ENCODE measurements at regions not wholly inside any gene's neighbourhood (a gene's known extent, or its start where the extent isn't known, plus 50 kb on each side); places are given as distances from the start of the nearest gene placed in this dataset.

GRCh38 chr12:93060666-93061472 is 131.8 kb upstream of the EEA1 start:
- peak; percentile 77 for DNase-seq (ENCODE audit: extremely low spot score)
- Histone ChIP-seq H3K4me1 (ENCODE audit: insufficient read depth) (no peaks in the 10 kb centered on the region), H3K27ac (ENCODE audit: low read depth) (no peak overlapping the region), H3K36me3 (ENCODE audit: insufficient read depth) (no peaks in the 10 kb centered on the region), H3K4me3 (ENCODE audit: low read depth, low read length) (no peak overlapping the region)
- WGBS, result 26% methylated on average over 8 of the region's 8 CpGs

- WGBS, result 26% methylated on average over 9 of the region's 9 CpGs
- no peak overlapping the region for H3K27ac ChIP-seq (ENCODE audit: low read depth)
- no peak overlapping the region for H3K4me3 ChIP-seq (ENCODE audit: low read depth, low read length)
- no peaks in the 10 kb centered on the region for H3K36me3 ChIP-seq (ENCODE audit: insufficient read depth)
- peak; percentile 7 for DNase-seq (ENCODE audit: extremely low spot score)
- H3K4me1 ChIP-seq (ENCODE audit: insufficient read depth), result no peaks in the 10 kb centered on the region
Observed at GRCh38 chr12:93061473-93062419, 132.7 kb upstream of the EEA1 start.

GRCh38 chr12:93065896-93066295 is 136.8 kb upstream of the EEA1 start:
- Histone ChIP-seq H3K4me3 (ENCODE audit: low read depth, low read length) (no peak overlapping the region), H3K4me1 (ENCODE audit: insufficient read depth) (no peaks in the 10 kb centered on the region), H3K27ac (ENCODE audit: low read depth) (no peak overlapping the region), H3K36me3 (ENCODE audit: insufficient read depth) (no peaks in the 10 kb centered on the region)
- DNase-seq (ENCODE audit: extremely low spot score), result no peak
- 88% methylated on average over 3 of the region's 3 CpGs for WGBS

GRCh38 chr12:93072340-93072739 is 143.2 kb upstream of the EEA1 start:
- 63% methylated on average over 4 of the region's 4 CpGs for WGBS
- H3K36me3 ChIP-seq (ENCODE audit: insufficient read depth), result no peaks in the 10 kb centered on the region
- no peak overlapping the region for H3K27ac ChIP-seq (ENCODE audit: low read depth)
- no peak overlapping the region for H3K4me3 ChIP-seq (ENCODE audit: low read depth, low read length)
- H3K4me1 ChIP-seq (ENCODE audit: insufficient read depth), result no peaks in the 10 kb centered on the region
- no peak for DNase-seq (ENCODE audit: extremely low spot score)

GRCh38 chr12:93073324-93073723 is 144.2 kb upstream of the EEA1 start:
- Histone ChIP-seq H3K27ac (ENCODE audit: low read depth) (no peak overlapping the region), H3K36me3 (ENCODE audit: insufficient read depth) (no peaks in the 10 kb centered on the region), H3K4me1 (ENCODE audit: insufficient read depth) (no peaks in the 10 kb centered on the region), H3K4me3 (ENCODE audit: low read depth, low read length) (no peak overlapping the region)
- DNase-seq (ENCODE audit: extremely low spot score), result no peak
- 81% methylated on average over 4 of the region's 4 CpGs for WGBS

- DNase-seq (ENCODE audit: extremely low spot score), result no peak
- 73% methylated on average over 1 of the region's 1 CpG for WGBS
- Histone ChIP-seq H3K4me1 (ENCODE audit: insufficient read depth) (no peaks in the 10 kb centered on the region), H3K36me3 (ENCODE audit: insufficient read depth) (no peaks in the 10 kb centered on the region), H3K27ac (ENCODE audit: low read depth) (no peak overlapping the region), H3K4me3 (ENCODE audit: low read depth, low read length) (no peak overlapping the region)
Observed at GRCh38 chr12:93078059-93078458, 149.0 kb upstream of the EEA1 start.

GRCh38 chr12:93078577-93078976 is 149.5 kb upstream of the EEA1 start:
- no peak for DNase-seq (ENCODE audit: extremely low spot score)
- H3K36me3 ChIP-seq (ENCODE audit: insufficient read depth), result no peaks in the 10 kb centered on the region
- WGBS, result 95% methylated on average over 8 of the region's 8 CpGs
- H3K27ac ChIP-seq (ENCODE audit: low read depth), result no peak overlapping the region
- no peak overlapping the region for H3K4me3 ChIP-seq (ENCODE audit: low read depth, low read length)
- H3K4me1 ChIP-seq (ENCODE audit: insufficient read depth), result no peaks in the 10 kb centered on the region

GRCh38 chr12:93079271-93079670 is 150.2 kb upstream of the EEA1 start:
- Histone ChIP-seq H3K27ac (ENCODE audit: low read depth) (no peak overlapping the region), H3K4me1 (ENCODE audit: insufficient read depth) (no peaks in the 10 kb centered on the region), H3K36me3 (ENCODE audit: insufficient read depth) (no peaks in the 10 kb centered on the region), H3K4me3 (ENCODE audit: low read depth, low read length) (no peak overlapping the region)
- WGBS, result 91% methylated on average over 3 of the region's 3 CpGs
- no peak for DNase-seq (ENCODE audit: extremely low spot score)

- 81% methylated on average over 6 of the region's 6 CpGs for WGBS
Observed at GRCh38 chr12:93079976-93080375, 150.9 kb upstream of the EEA1 start.

GRCh38 chr12:93080452-93080851 is 151.4 kb upstream of the EEA1 start:
- no peak overlapping the region for H3K27ac ChIP-seq (ENCODE audit: low read depth)
- no peaks in the 10 kb centered on the region for H3K36me3 ChIP-seq (ENCODE audit: insufficient read depth)
- no peak overlapping the region for H3K4me3 ChIP-seq (ENCODE audit: low read depth, low read length)
- H3K4me1 ChIP-seq (ENCODE audit: insufficient read depth), result no peaks in the 10 kb centered on the region
- no peak for DNase-seq (ENCODE audit: extremely low spot score)
- 90% methylated on average over 2 of the region's 2 CpGs for WGBS

More at GRCh38 chr12:93079976-93080375, 150.9 kb upstream of the EEA1 start:
- no peaks in the 10 kb centered on the region for H3K4me1 ChIP-seq (ENCODE audit: insufficient read depth)
- no peak for DNase-seq (ENCODE audit: extremely low spot score)
- no peaks in the 10 kb centered on the region for H3K36me3 ChIP-seq (ENCODE audit: insufficient read depth)
- no peak overlapping the region for H3K27ac ChIP-seq (ENCODE audit: low read depth)
- no peak overlapping the region for H3K4me3 ChIP-seq (ENCODE audit: low read depth, low read length)

- no peak for DNase-seq (ENCODE audit: extremely low spot score)
- Histone ChIP-seq H3K4me1 (ENCODE audit: insufficient read depth) (no peaks in the 10 kb centered on the region), H3K4me3 (ENCODE audit: low read depth, low read length) (no peak overlapping the region), H3K36me3 (ENCODE audit: insufficient read depth) (no peaks in the 10 kb centered on the region), H3K27ac (ENCODE audit: low read depth) (no peak overlapping the region)
- 84% methylated on average over 10 of the region's 10 CpGs for WGBS
Observed at GRCh38 chr12:93080994-93081809, 152.1 kb upstream of the EEA1 start.

- H3K4me3 ChIP-seq (ENCODE audit: low read depth, low read length), result no peak overlapping the region
- no peak for DNase-seq (ENCODE audit: extremely low spot score)
- H3K4me1 ChIP-seq (ENCODE audit: insufficient read depth), result no peaks in the 10 kb centered on the region
- WGBS, result 89% methylated on average over 4 of the region's 4 CpGs
- no peaks in the 10 kb centered on the region for H3K36me3 ChIP-seq (ENCODE audit: insufficient read depth)
- no peak overlapping the region for H3K27ac ChIP-seq (ENCODE audit: low read depth)
Observed at GRCh38 chr12:93081810-93082165, 152.7 kb upstream of the EEA1 start.

Data from urinary bladder (tissue), 3 donors.